Peyer's patch (tissue), 4 donors: ENCODE measurements at regions not wholly inside any gene's neighbourhood (a gene's known extent, or its start where the extent isn't known, plus 50 kb on each side); places are given as distances from the start of the nearest gene placed in this dataset.

ENCODE experiments used
- CTCF ChIP-seq, 6 experiments: fragments of 450-650 bp in 4 of 6; fragments of 200-600 bp in 2 of 6; sonication (generic) in 1 of 6; IDR thresholded peaks; one replicate each; pipeline ENCODE4 v1.5.1; 2017 to 2019; ENCODE audit warnings: antibody characterized with exemption in 6 of 6, mild to moderate bottlenecking in 3 of 6, moderate library complexity in 1 of 6
- POLR2A ChIP-seq, 2 donors: fragments of 450-650 bp; IDR thresholded peaks; one replicate each; pipeline ENCODE4 v1.5.1; 2017; ENCODE audit warnings: antibody characterized with exemption in 2 of 2, mild to moderate bottlenecking in 2 of 2, moderate library complexity in 2 of 2

GRCh38 chr17:21505819-21506815 lies 130.0 kb downstream of the KCNJ12 start:
- no peak for TF ChIP-seq CTCF (IDR thresholded peaks at IDR 0.05)
- no peak for TF ChIP-seq POLR2A (IDR thresholded peaks at IDR 0.05)
